ENCODE measurements at regions not wholly inside any gene's neighbourhood (a gene's known extent, or its start where the extent isn't known, plus 50 kb on each side); places are given as distances from the start of the nearest gene placed in this dataset.

DNA sequence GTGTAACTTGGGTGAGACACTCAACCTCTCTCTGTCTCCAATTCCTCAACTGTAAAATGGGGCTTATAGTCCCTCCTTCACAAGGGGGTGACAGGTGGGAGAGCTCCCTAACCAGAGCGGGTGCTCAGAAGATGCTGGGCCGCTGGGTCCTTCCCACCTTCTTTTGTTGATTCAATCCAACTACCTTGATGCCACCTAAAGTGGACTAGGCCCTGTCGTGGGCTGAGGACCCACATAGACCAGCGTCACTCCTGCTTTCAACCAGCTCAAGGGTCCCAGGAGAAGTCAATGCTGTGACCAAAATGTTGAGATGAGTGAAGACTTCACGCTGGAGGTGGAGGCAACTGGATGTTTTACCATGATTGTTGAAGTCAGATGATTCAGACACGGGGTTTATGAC, 72.7 kb upstream of the WNT11 start:
- Histone ChIP-seq H3K27me3 (ENCODE audit: control insufficient read depth in 2 of 2, insufficient read depth in 2 of 2, low read length in 2 of 2) (no peaks in the 10 kb centered on the region), H3K4me1 (ENCODE audit: control insufficient read depth, extremely low read depth, insufficient read depth, low read length) (no peaks in the 10 kb centered on the region), H3K9ac (replicated peaks; ENCODE audit: extremely low read depth, insufficient read depth, low read length) (no peak overlapping the region), H3K9me3 (replicated peaks; ENCODE audit: control insufficient read depth, insufficient read depth, low read length) (no peaks in the 10 kb centered on the region), H3K27ac (ENCODE audit: insufficient read depth, low read depth, low read length) (no peak overlapping the region), H4K20me1 (replicated peaks; ENCODE audit: control insufficient read depth, extremely low read depth, insufficient read depth, low read length) (no peaks in the 10 kb centered on the region), H3K79me2 (ENCODE audit: control insufficient read depth, insufficient read depth, low read length) (no peaks in the 10 kb centered on the region), H3K4me3 (replicated peaks in 1 of 3; ENCODE audit: insufficient read depth in 1 of 3, low read depth in 1 of 3, low read length in 3 of 3) (no peak overlapping the region), H3K4me2 (ENCODE audit: insufficient read depth, low read length) (no peak overlapping the region), H3K36me3 (ENCODE audit: control insufficient read depth in 2 of 2, extremely low read depth in 1 of 2, insufficient read depth in 2 of 2, low read length in 2 of 2) (no peaks in the 10 kb centered on the region), H3K9me1 (replicated peaks; ENCODE audit: control insufficient read depth, extremely low read depth, insufficient read depth, low read length) (no peaks in the 10 kb centered on the region), H2AFZ (ENCODE audit: low read depth, low read length) (no peak overlapping the region)
- POLR2A ChIA-PET = no interaction called here
- no TSS peak for BruUV-seq (replicated peaks)
- intact Hi-C loops (cut with micrococcal nuclease) (no loop called here), dilution Hi-C loops (cut with MboI; ENCODE audit: extremely low pct_ligation_motif_present, low sequenced_read_pairs) (no loop called here)
- TF ChIP-seq MYC (IDR thresholded peaks at IDR 0.05; ENCODE audit: low read depth, low read length) (no peak), GATA2 (IDR thresholded peaks at IDR 0.05; ENCODE audit: insufficient read depth, insufficient read length, low read depth, low read length) (no peak), POLR2AphosphoS5 (IDR thresholded peaks at IDR 0.05; ENCODE audit: insufficient read depth, low read depth, low read length) (no peak)
- no peak for FAIRE-seq
- DNase-seq (ENCODE audit: low read depth, low spot score) = no peak
- CTCF ChIA-PET = no interaction called here

GRCh38 chr11:76278526-76278925, 72.2 kb upstream of the WNT11 start:
- no peaks in the 10 kb centered on the region for H3K36me3 ChIP-seq (ENCODE audit: control insufficient read depth in 2 of 2, extremely low read depth in 1 of 2, insufficient read depth in 2 of 2, low read length in 2 of 2)
- intact Hi-C loops (cut with micrococcal nuclease) (no loop called here), dilution Hi-C loops (cut with MboI; ENCODE audit: extremely low pct_ligation_motif_present, low sequenced_read_pairs) (no loop called here)
- H3K9me1 ChIP-seq (replicated peaks; ENCODE audit: control insufficient read depth, extremely low read depth, insufficient read depth, low read length) = no peaks in the 10 kb centered on the region
- no peaks in the 10 kb centered on the region for H3K4me1 ChIP-seq (ENCODE audit: control insufficient read depth, extremely low read depth, insufficient read depth, low read length)
- POLR2A ChIA-PET = no interaction called here
- no peak for TF ChIP-seq EZH2 (IDR thresholded peaks at IDR 0.05; ENCODE audit: borderline replicate concordance, low read depth, low read length, severe bottlenecking)
- TF ChIP-seq MAX (IDR thresholded peaks at IDR 0.05; ENCODE audit: insufficient read depth, insufficient read length) = no peak
- TF ChIP-seq POLR2A (IDR thresholded peaks at IDR 0.05; ENCODE audit: low read depth, low read length) = no peak
- TF ChIP-seq JUN (IDR thresholded peaks at IDR 0.05; ENCODE audit: borderline replicate concordance, insufficient read depth, insufficient read length, low read depth) = no peak
- TF ChIP-seq MYC (IDR thresholded peaks at IDR 0.05; ENCODE audit: low read depth, low read length) = no peak
- TF ChIP-seq GATA2 (IDR thresholded peaks at IDR 0.05; ENCODE audit: insufficient read depth, insufficient read length, low read depth, low read length) = no peak
- TF ChIP-seq, protein P1, sequence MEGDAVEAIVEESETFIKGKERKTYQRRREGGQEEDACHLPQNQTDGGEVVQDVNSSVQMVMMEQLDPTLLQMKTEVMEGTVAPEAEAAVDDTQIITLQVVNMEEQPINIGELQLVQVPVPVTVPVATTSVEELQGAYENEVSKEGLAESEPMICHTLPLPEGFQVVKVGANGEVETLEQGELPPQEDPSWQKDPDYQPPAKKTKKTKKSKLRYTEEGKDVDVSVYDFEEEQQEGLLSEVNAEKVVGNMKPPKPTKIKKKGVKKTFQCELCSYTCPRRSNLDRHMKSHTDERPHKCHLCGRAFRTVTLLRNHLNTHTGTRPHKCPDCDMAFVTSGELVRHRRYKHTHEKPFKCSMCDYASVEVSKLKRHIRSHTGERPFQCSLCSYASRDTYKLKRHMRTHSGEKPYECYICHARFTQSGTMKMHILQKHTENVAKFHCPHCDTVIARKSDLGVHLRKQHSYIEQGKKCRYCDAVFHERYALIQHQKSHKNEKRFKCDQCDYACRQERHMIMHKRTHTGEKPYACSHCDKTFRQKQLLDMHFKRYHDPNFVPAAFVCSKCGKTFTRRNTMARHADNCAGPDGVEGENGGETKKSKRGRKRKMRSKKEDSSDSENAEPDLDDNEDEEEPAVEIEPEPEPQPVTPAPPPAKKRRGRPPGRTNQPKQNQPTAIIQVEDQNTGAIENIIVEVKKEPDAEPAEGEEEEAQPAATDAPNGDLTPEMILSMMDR (IDR thresholded peaks at IDR 0.05; ENCODE audit: extremely low read depth in 1 of 2, insufficient read depth in 1 of 2, low read depth in 1 of 2, low read length in 2 of 2) = no peak
- no peak for TF ChIP-seq POLR2AphosphoS5 (IDR thresholded peaks at IDR 0.05; ENCODE audit: insufficient read depth, low read depth, low read length)
- TF ChIP-seq FOS (IDR thresholded peaks at IDR 0.05; ENCODE audit: borderline replicate concordance, insufficient read depth, low read length) = no peak
- FAIRE-seq (no peak), DNase-seq (ENCODE audit: low read depth, low spot score) (no peak)
- H3K27me3 ChIP-seq (ENCODE audit: control insufficient read depth in 2 of 2, insufficient read depth in 2 of 2, low read length in 2 of 2) = no peaks in the 10 kb centered on the region
- H3K27ac ChIP-seq (ENCODE audit: insufficient read depth, low read depth, low read length) = no peak overlapping the region
- no peak overlapping the region for H2AFZ ChIP-seq (ENCODE audit: low read depth, low read length)
- no peaks in the 10 kb centered on the region for H4K20me1 ChIP-seq (replicated peaks; ENCODE audit: control insufficient read depth, extremely low read depth, insufficient read depth, low read length)
- CTCF ChIA-PET = no interaction called here
- H3K4me2 ChIP-seq (ENCODE audit: insufficient read depth, low read length) = no peak overlapping the region
- no TSS peak for BruUV-seq (replicated peaks)
- no peaks in the 10 kb centered on the region for H3K79me2 ChIP-seq (ENCODE audit: control insufficient read depth, insufficient read depth, low read length)
- no peak overlapping the region for H3K4me3 ChIP-seq (replicated peaks in 1 of 3; ENCODE audit: insufficient read depth in 1 of 3, low read depth in 1 of 3, low read length in 3 of 3)
- H3K9ac ChIP-seq (replicated peaks; ENCODE audit: extremely low read depth, insufficient read depth, low read length) = no peak overlapping the region
- H3K9me3 ChIP-seq (replicated peaks; ENCODE audit: control insufficient read depth, insufficient read depth, low read length) = no peaks in the 10 kb centered on the region
